ENCODE measurements at regions not wholly inside any gene's neighbourhood (a gene's known extent, or its start where the extent isn't known, plus 50 kb on each side); places are given as distances from the start of the nearest gene placed in this dataset.

GRCh38 chr6:170166511-170167122 is 124.3 kb downstream of the DLL1 start:
- peaks cover 6 to 9% of the 10 kb centered on the region in 2 donors for H3K4me1 ChIP-seq (replicated peaks in 1 of 2)
- no peak overlapping the region for H3K27ac ChIP-seq
- H3K4me3 ChIP-seq: no peak overlapping the region
- in situ Hi-C loops (cut with MboI; ENCODE audit: low pct_unique_long_range_greater_than_20kb in 2 of 9, low sequenced_read_pairs in 9 of 9, unreplicated experiment in 9 of 9): no loop called here
- WGBS, 10 experiments: 60 to 100% (median 86%) methylated on average over 1 to 13 of the region's 31 CpGs; no CpG with 5 or more reads in 5 of the 10 experiments
- ATAC-seq (replicated peaks in 6 of 8): no peak

- H3K4me3 ChIP-seq: no peak overlapping the region
- peaks cover 6 to 9% of the 10 kb centered on the region in 2 donors for H3K4me1 ChIP-seq (replicated peaks in 1 of 2)
- no peak overlapping the region for H3K27ac ChIP-seq
- peak in 3 of 8 experiments; percentile 29 to 67 (median 59) for ATAC-seq (replicated peaks in 6 of 8)
- in situ Hi-C loops (cut with MboI; ENCODE audit: low pct_unique_long_range_greater_than_20kb in 2 of 9, low sequenced_read_pairs in 9 of 9, unreplicated experiment in 9 of 9): no loop called here
- 80 to 100% (median 85%) methylated on average over 1 to 8 of the region's 22 CpGs; no CpG with 5 or more reads in 5 of the 10 experiments for WGBS, 10 experiments
Observed at GRCh38 chr6:170165471-170166117, 125.3 kb downstream of the DLL1 start.

DNA sequence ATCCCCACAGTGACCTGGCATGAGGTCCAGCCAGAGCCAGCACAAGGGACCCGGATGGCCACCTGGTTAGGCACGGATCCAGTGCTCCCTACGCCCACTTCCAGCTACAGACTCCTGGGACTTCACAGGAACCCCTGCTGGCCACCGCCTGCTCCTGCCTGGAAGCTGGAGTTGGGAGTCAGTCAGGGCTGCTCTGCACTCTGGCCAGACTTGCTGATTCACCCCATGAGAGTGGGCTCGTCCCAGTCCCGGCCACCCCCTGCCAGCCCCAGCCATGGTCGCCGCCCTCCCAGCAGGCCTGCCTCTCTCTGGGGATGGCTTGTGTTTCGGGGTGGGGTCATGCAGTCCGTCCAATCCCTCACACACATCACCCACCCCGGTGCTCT is 125.8 kb downstream of the DLL1 start:
- 7 to 80% methylated on average over 2 to 3 of the region's 11 CpGs; no CpG with 5 or more reads in 8 of the 10 experiments for WGBS, 10 experiments
- ATAC-seq (replicated peaks in 6 of 8): peak; percentile 39 to 95 (median 81)
- no peak overlapping the region for H3K4me3 ChIP-seq
- in situ Hi-C loops (cut with MboI; ENCODE audit: low pct_unique_long_range_greater_than_20kb in 2 of 9, low sequenced_read_pairs in 9 of 9, unreplicated experiment in 9 of 9): no loop called here
- H3K4me1 ChIP-seq (replicated peaks in 1 of 2): peaks cover 6 to 9% of the 10 kb centered on the region in 2 donors
- H3K27ac ChIP-seq: no peak overlapping the region

DNA sequence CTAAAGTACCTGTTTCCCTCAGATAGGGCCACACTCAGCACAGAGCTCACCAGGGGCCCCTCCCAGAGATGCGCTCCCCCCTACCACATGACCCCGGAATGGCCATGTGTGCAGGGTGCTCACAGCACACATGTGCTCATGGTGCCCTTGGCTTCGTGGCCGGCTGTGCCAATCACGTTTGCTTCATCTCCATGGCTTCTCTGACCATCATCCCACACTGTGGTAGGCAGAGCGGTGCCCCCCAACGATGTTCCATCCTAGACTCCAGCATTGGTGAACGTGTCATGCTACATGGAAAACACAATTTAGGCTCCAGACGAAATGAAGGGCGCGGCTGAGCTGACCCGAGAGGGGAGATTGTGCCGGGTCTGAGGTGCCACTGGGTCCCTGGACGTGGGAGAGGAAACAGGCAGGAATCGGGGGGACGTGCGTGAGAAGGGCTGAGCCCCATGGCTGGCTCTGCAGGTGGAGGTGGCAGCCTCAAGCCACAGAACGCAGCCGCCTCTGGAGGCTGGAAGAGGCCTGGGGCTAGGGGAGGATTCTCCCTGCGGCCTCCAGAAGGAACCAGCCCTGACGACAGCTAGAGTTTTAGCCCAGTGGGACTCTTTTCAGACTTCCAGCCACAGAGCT is 126.5 kb downstream of the DLL1 start:
- Histone ChIP-seq H3K4me1 (replicated peaks in 1 of 2) (peaks cover 7 to 12% of the 10 kb centered on the region in 2 donors), H3K27ac (no peak overlapping the region), H3K4me3 (no peak overlapping the region)
- peak in 3 of 8 experiments; percentile 5 to 13 (median 7) for ATAC-seq (replicated peaks in 6 of 8)
- WGBS, 10 experiments: 66 to 90% (median 75%) methylated on average over 2 to 11 of the region's 21 CpGs; no CpG with 5 or more reads in 5 of the 10 experiments
- in situ Hi-C loops (cut with MboI; ENCODE audit: low pct_unique_long_range_greater_than_20kb in 2 of 9, low sequenced_read_pairs in 9 of 9, unreplicated experiment in 9 of 9): no loop called here

GRCh38 chr6:170163405-170164170 is 127.3 kb downstream of the DLL1 start:
- no peak for ATAC-seq (replicated peaks in 6 of 8)
- in situ Hi-C loops (cut with MboI; ENCODE audit: low pct_unique_long_range_greater_than_20kb in 2 of 9, low sequenced_read_pairs in 9 of 9, unreplicated experiment in 9 of 9): no loop called here
- WGBS, 10 experiments: 87 to 100% (median 89%) methylated on average over 1 to 10 of the region's 27 CpGs; no CpG with 5 or more reads in 3 of the 10 experiments

DNA sequence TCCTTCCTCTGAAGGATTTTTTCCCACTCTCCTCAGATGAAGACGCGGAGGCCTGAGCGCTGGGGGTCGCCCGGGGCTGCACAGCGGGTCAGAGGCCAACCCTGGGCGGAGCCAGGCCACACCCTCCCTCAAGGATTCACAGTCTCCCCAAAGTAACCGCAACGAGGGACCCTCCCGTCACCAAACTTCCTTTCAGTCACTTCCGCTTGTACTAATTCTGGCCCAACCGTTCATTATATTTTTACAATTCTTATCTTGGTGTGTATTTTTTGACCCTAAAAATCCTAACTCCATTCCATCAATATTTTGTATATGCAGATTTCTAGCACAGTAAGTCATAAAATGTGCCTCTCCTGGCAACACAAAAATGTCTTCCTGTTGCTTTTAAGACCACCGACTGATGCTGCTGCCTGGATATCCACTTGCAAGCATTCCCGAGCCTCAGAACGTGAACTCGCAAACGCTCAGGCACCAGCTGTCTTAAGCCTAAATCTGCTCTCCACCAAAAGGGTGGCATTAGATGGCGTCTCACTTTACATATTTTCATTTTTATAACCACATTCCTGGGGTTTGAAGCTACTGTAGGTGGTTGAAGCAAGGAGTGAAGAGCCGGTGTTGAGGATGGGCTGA is 128.0 kb downstream of the DLL1 start:
- WGBS, 10 experiments: 71 to 98% (median 93%) methylated on average over 3 to 11 of the region's 19 CpGs; no CpG with 5 or more reads in 1 of the 10 experiments
- ATAC-seq (replicated peaks in 6 of 8): no peak
- Histone ChIP-seq H3K4me1 (replicated peaks in 1 of 2) (peaks cover 18 to 19% of the 10 kb centered on the region in 2 donors), H3K27ac (no peak overlapping the region), H3K4me3 (no peak overlapping the region)
- in situ Hi-C loops (cut with MboI; ENCODE audit: low pct_unique_long_range_greater_than_20kb in 2 of 9, low sequenced_read_pairs in 9 of 9, unreplicated experiment in 9 of 9): no loop called here

More at GRCh38 chr6:170163405-170164170, 127.3 kb downstream of the DLL1 start:
- no peak overlapping the region for H3K27ac ChIP-seq
- H3K4me3 ChIP-seq: no peak overlapping the region
- H3K4me1 ChIP-seq (replicated peaks in 1 of 2): peaks cover 15 to 19% of the 10 kb centered on the region in 2 donors

DNA sequence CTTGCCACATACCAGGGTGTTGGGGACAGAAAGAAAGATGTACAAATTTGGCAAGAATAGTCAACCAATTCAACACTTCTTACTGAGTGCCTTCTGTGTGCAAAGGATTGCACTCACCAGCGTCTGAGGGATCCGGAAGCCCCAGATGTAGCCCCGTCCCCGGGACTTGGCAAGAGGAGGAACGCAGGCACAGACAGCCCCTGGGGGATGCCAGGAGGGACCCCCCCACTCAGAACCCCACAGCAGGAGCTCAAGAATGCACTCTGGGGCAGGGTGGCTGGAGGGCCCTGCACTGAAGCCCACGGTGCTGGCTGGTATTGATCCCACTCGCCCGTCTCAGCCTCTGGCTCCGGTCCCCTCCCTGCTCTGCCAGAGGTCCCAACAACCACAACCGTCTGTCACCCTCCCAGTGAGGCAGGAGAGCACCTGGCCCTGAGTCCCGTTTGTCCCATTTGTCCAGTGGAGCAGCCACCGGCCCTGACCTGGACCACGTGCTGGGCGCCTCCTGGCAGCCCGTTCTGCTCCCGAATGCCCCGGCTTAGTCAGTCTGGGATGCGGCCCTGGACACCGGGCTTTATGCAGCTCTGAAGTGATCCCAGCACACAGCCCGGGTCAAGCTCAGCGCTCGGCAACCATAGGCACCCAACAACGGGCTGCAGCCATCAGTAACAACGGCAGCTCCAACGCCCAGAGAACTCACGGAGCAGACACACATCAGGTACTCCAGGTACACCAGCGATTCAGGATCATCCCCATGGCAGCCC is 128.7 kb downstream of the DLL1 start:
- H3K4me1 ChIP-seq (replicated peaks in 1 of 2): peaks cover 18 to 19% of the 10 kb centered on the region in 2 donors
- WGBS, 10 experiments: 80 to 94% methylated on average over 2 to 7 of the region's 27 CpGs; no CpG with 5 or more reads in 8 of the 10 experiments
- no peak overlapping the region for H3K4me3 ChIP-seq
- no peak overlapping the region for H3K27ac ChIP-seq
- in situ Hi-C loops (cut with MboI; ENCODE audit: low pct_unique_long_range_greater_than_20kb in 2 of 9, low sequenced_read_pairs in 9 of 9, unreplicated experiment in 9 of 9): no loop called here
- ATAC-seq (replicated peaks in 6 of 8): no peak

DNA sequence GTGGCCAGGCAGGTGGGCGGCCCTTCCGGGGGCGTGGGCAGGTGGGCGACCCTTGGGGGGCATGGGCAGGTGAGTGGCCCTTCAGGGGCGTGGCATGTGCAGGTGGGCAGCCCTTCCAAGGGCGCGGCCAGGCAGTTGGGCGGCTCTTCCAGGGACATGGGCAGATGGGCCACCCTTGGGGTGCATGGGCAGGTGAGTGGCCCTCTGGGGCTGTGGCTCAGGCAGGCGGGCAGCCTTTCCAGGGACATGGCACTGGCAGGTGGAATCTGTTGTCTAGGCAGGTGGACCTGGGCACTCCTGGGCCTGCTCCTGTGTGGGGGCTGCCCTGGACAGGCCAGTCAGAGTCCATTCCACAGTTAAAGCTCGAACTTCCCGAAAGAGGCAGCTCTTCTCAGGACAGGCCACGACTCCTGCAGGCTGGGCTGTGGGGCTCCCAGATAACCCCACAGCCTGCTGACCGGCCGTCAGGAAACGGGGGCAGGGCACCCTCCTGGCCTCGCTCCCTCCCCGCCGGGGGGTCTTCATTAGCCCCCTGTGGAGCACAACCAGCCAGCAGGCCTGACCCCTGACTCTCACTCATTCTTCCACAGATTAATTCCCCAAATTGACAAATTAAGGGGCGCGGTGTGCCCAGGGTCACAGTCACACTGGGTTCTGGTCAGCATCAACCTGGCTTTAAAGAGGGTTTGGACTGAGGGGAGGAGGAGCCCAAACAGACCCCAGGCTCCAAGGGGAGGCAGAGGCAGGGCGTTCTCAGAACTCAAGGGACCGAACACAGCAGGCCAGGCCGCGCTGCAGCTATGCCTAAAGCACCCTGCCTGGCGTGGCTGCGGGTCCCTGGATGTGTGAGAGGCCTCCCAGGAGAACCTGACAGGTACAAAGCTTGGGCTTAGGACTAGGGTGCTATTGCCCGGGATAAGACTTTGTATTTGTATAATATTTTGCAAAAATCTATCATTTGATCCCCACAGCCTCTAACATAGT is 130.0 kb downstream of the DLL1 start:
- in situ Hi-C loops (cut with MboI; ENCODE audit: low pct_unique_long_range_greater_than_20kb in 2 of 9, low sequenced_read_pairs in 9 of 9, unreplicated experiment in 9 of 9): no loop called here
- no peak overlapping the region for H3K27ac ChIP-seq
- 53 to 100% (median 88%) methylated on average over 4 to 8 of the region's 27 CpGs; no CpG with 5 or more reads in 4 of the 10 experiments for WGBS, 10 experiments
- ATAC-seq (replicated peaks in 6 of 8): no peak
- H3K4me3 ChIP-seq: no peak overlapping the region
- peaks cover 18 to 19% of the 10 kb centered on the region in 2 donors for H3K4me1 ChIP-seq (replicated peaks in 1 of 2)

- no peak overlapping the region for H3K27ac ChIP-seq
- no peak for ATAC-seq (replicated peaks in 6 of 8)
- H3K4me3 ChIP-seq: no peak overlapping the region
- WGBS, 10 experiments: 80% methylated on average over 14 of the region's 40 CpGs; no CpG with 5 or more reads in 9 of the 10 experiments
- peaks cover 17 to 19% of the 10 kb centered on the region in 2 donors for H3K4me1 ChIP-seq (replicated peaks in 1 of 2)
- in situ Hi-C loops (cut with MboI; ENCODE audit: low pct_unique_long_range_greater_than_20kb in 2 of 9, low sequenced_read_pairs in 9 of 9, unreplicated experiment in 9 of 9): no loop called here
Observed at GRCh38 chr6:170160031-170160627, 130.7 kb downstream of the DLL1 start.

GRCh38 chr6:170159022-170159965 is 131.6 kb downstream of the DLL1 start:
- in situ Hi-C loops (cut with MboI; ENCODE audit: low pct_unique_long_range_greater_than_20kb in 2 of 9, low sequenced_read_pairs in 9 of 9, unreplicated experiment in 9 of 9): no loop called here
- H3K27ac ChIP-seq: no peak overlapping the region
- peaks cover 12% of the 10 kb centered on the region in 2 donors for H3K4me1 ChIP-seq (replicated peaks in 1 of 2)
- H3K4me3 ChIP-seq: no peak overlapping the region
- 80 to 94% (median 93%) methylated on average over 1 to 6 of the region's 53 CpGs; no CpG with 5 or more reads in 6 of the 10 experiments for WGBS, 10 experiments
- peak in 5 of 8 experiments; percentile 47 to 69 (median 60) for ATAC-seq (replicated peaks in 6 of 8)
